ENCODE measurements at regions not wholly inside any gene's neighbourhood (a gene's known extent, or its start where the extent isn't known, plus 50 kb on each side); places are given as distances from the start of the nearest gene placed in this dataset.

- TF ChIP-seq, protein P1, sequence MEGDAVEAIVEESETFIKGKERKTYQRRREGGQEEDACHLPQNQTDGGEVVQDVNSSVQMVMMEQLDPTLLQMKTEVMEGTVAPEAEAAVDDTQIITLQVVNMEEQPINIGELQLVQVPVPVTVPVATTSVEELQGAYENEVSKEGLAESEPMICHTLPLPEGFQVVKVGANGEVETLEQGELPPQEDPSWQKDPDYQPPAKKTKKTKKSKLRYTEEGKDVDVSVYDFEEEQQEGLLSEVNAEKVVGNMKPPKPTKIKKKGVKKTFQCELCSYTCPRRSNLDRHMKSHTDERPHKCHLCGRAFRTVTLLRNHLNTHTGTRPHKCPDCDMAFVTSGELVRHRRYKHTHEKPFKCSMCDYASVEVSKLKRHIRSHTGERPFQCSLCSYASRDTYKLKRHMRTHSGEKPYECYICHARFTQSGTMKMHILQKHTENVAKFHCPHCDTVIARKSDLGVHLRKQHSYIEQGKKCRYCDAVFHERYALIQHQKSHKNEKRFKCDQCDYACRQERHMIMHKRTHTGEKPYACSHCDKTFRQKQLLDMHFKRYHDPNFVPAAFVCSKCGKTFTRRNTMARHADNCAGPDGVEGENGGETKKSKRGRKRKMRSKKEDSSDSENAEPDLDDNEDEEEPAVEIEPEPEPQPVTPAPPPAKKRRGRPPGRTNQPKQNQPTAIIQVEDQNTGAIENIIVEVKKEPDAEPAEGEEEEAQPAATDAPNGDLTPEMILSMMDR (optimal IDR thresholded peaks at IDR 0.05 in 1 of 3, IDR thresholded peaks at IDR 0.05 in 1 of 3, conservative IDR thresholded peaks at IDR 0.05 in 1 of 3; ENCODE audit: extremely low read depth in 1 of 3, insufficient read depth in 2 of 3, low read length in 3 of 3), result no peak
- no peak for TF ChIP-seq EZH2 (IDR thresholded peaks at IDR 0.05; ENCODE audit: low read length)
Observed at GRCh38 chr10:33109788-33110469, 151.9 kb upstream of the ITGB1 start.
